Adrenal gland (tissue), 5 donors: ENCODE measurements at regions not wholly inside any gene's neighbourhood (a gene's known extent, or its start where the extent isn't known, plus 50 kb on each side); places are given as distances from the start of the nearest gene placed in this dataset.

ENCODE experiments used
- CTCF ChIP-seq, 6 experiments: fragments of 450-650 bp in 4 of 6; fragments of 200-600 bp in 2 of 6; sonication (generic) in 1 of 6; IDR thresholded peaks; 1 replicate in 5 of 6; 2 replicates in 1 of 6; pipeline versions ENCODE4 v1.5.1 to v1.8.0; 2016 to 2021; ENCODE audit warnings: antibody characterized with exemption in 6 of 6, mild to moderate bottlenecking in 2 of 6, moderate library complexity in 1 of 6
- POLR2A ChIP-seq, 2 donors: fragments of 450-650 bp; IDR thresholded peaks; one replicate each; pipeline ENCODE4 v1.6.1; 2017; ENCODE audit warnings: antibody characterized with exemption in 2 of 2, mild to moderate bottlenecking in 2 of 2, moderate library complexity in 1 of 2
- donor health status: DM: no; HTN: no; CAD: no.

- TF ChIP-seq CTCF (IDR thresholded peaks at IDR 0.05): no peak
- no peak for TF ChIP-seq POLR2A (IDR thresholded peaks at IDR 0.05)
These were observed 179.2 kb upstream of the MBNL1 start for GRCh38 chr3:152089528-152089927.
